Esophagus squamous epithelium (tissue), 4 donors: ENCODE measurements at regions not wholly inside any gene's neighbourhood (a gene's known extent, or its start where the extent isn't known, plus 50 kb on each side); places are given as distances from the start of the nearest gene placed in this dataset.

Source experiments
- POLR2A ChIP-seq, 4 donors: fragments of 450-650 bp; IDR thresholded peaks; one replicate each; pipeline ENCODE4 v1.6.1; 2017; ENCODE audit warnings: antibody characterized with exemption in 4 of 4, mild to moderate bottlenecking in 4 of 4, moderate library complexity in 3 of 4
- TF ChIP-seq, protein P1 (sequence below), 6 experiments: fragments of 450-650 bp in 4 of 6; fragments of 200-600 bp in 2 of 6; sonication (generic) in 2 of 6; IDR thresholded peaks; one replicate each; pipeline ENCODE4 v1.5.1; 2016 to 2019; ENCODE audit warnings: antibody characterized with exemption in 6 of 6, mild to moderate bottlenecking in 4 of 6, moderate library complexity in 4 of 6

DNA sequence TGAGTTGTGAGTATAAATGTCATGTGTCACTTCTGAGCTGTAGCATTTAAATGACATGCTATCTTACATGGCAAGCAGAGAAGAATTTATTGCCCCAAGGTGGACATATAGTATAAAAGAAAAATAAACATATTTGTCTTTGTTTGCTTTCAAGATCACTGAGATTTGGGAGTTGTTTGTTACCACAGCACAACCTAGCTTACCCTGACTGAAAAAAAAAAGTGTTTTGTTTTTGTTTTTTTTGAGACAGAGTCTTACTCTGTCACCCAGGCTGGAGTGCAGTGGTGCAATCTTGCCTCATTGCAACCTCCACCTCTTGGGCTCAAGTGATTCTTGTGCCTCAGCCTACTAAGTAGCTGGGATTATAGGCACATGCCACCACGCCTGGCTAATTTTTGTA, 596.5 kb downstream of the MED13L start:
- TF ChIP-seq, protein P1, sequence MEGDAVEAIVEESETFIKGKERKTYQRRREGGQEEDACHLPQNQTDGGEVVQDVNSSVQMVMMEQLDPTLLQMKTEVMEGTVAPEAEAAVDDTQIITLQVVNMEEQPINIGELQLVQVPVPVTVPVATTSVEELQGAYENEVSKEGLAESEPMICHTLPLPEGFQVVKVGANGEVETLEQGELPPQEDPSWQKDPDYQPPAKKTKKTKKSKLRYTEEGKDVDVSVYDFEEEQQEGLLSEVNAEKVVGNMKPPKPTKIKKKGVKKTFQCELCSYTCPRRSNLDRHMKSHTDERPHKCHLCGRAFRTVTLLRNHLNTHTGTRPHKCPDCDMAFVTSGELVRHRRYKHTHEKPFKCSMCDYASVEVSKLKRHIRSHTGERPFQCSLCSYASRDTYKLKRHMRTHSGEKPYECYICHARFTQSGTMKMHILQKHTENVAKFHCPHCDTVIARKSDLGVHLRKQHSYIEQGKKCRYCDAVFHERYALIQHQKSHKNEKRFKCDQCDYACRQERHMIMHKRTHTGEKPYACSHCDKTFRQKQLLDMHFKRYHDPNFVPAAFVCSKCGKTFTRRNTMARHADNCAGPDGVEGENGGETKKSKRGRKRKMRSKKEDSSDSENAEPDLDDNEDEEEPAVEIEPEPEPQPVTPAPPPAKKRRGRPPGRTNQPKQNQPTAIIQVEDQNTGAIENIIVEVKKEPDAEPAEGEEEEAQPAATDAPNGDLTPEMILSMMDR (IDR thresholded peaks at IDR 0.05): no peak
- TF ChIP-seq POLR2A (IDR thresholded peaks at IDR 0.05): no peak
